Gastrocnemius medialis (tissue), 4 donors: ENCODE measurements at regions not wholly inside any gene's neighbourhood (a gene's known extent, or its start where the extent isn't known, plus 50 kb on each side); places are given as distances from the start of the nearest gene placed in this dataset.

ENCODE experiments used
- CTCF ChIP-seq, 5 experiments: fragments of 450-650 bp in 3 of 5; fragments of 200-600 bp in 2 of 5; sonication (generic) in 2 of 5; IDR thresholded peaks in 4 of 5; conservative IDR thresholded peaks in 1 of 5; 1 replicate in 4 of 5; 2 replicates in 1 of 5; pipeline ENCODE4 v1.5.1; 2016 to 2019; ENCODE audit warnings: antibody characterized with exemption in 5 of 5, mild to moderate bottlenecking in 3 of 5, moderate library complexity in 3 of 5
- POLR2A ChIP-seq, 2 donors: fragments of 450-650 bp; IDR thresholded peaks; one replicate each; pipeline ENCODE4 v1.6.1; 2017; ENCODE audit warnings: antibody characterized with exemption in 2 of 2, mild to moderate bottlenecking in 2 of 2, moderate library complexity in 2 of 2

- no peak for TF ChIP-seq CTCF (IDR thresholded peaks at IDR 0.05 in 4 of 5, conservative IDR thresholded peaks at IDR 0.05 in 1 of 5)
- no peak for TF ChIP-seq POLR2A (IDR thresholded peaks at IDR 0.05)
These were observed 60.7 kb upstream of the MROH9 start for GRCh38 chr1:170874671-170875070.
